Iris pigment epithelial cell (primary cell): ENCODE measurements at regions not wholly inside any gene's neighbourhood (a gene's known extent, or its start where the extent isn't known, plus 50 kb on each side); places are given as distances from the start of the nearest gene placed in this dataset.
A peak's percentile ranks its signal among the peaks of the same experiment; 100 is the strongest.
"Not testable (repeated sequence)": the region's sequence is repeated elsewhere in the genome, so short reads cannot be mapped to it uniquely, and the experiment has no call there.

Source experiments
- DNase-seq: peaks from one replicate; pipeline ENCODE4 v3.0.0-alpha.2; 2011; ENCODE audit warnings: low read depth

DNA sequence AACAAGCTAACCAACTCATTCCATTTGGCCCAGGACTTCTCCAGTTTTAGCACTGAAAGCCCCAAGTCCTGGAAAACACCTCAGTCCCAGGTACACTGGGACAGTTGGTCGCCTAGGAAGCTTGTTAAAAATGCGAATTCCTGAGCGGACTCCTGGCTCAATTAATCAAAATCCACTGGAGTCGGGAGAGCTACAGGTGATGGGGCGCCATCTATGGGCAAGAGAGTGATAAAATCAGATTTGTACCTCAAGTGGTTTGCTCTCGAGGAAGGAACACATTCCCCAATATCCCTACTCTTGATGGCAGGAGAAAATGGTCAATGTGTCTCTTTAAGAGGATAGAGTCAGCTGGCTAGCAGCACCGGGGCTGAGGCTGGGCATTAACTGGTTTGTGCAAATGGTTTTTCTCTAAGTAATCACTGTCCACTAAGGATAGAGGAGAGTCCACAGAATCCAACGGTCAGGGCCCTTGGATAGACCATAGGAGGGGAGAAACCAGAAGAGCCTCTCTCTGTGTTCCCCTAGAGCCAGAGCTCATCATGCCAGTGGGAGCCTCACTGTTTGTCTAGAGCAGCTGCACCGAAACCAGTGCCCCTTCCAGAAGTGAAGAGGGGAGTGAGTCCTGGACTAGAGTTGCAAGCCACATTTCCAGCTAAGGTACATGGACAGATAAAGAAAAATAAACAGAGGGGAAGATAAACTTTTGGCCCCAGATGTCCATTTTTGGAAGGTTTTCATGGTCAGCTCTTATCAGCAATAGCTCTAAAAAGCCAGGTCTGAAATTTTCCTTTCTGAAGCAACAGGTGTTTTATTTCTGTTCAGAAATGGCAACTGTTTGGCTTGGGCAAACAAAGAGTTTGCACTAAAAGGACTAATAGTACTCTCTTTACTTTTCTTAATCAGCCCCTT lies 148.5 kb downstream of the TENT5C start:
- DNase-seq = peak; percentile 55

DNA sequence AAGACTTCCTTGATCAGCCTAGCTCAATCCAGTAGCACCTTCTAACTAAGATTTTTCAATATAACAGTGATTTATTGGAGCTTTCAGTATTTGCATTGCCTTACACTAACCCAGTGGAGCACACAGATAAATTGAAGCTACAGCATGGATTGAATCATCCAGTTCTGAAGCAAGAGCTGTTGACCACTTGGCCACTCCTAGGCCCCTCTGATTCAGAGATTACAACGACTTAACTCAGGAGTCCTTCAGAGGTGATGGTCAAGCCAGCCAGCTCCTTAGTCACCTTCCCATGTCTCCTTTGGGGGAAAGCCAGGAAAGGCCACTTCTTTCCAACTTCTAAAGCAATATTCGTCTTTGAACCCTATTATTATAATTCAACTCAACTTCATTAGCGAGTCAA lies 151.8 kb downstream of the TENT5C start:
- DNase-seq = peak; percentile 49

DNA sequence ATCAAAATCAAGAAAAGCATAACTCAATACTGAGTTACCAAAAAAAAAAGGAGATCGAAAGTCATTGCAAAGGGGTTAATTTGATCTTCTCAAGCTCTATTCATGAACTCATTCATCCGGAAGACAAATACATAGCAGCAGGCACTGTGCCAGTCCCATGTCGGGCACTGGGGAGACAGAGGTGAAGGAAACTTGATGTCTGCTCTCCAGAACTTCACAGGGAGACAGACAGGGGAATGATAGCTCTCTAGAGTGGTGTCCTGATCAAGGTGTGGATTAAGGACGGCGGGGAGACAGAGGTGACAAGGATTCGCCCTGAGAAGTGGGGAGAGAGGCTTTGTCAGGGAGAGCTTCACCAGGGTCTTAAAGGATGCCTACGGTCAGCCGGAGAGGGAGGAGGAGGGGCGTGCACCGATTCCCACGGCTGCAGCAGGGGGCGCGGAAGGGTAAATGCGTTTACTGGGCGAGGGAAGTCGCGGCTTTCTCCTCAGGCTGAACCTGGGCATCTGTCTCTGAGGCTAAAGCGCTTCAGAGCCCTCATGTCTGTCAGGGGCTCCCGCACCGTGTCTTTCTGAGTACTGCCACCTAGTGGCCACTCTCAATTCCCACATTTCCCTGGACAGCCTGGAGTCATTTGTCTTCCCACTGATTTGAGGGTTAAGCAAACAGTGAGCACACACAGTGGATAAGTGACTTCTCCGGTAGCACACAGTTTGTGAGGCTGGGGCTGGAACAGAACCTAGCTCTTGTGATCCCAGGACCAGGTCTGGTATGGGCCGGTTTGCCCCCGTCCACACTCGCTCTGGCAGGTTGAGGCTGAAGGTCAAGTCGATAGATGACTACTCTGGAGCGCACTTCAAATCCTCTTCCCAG lies 152.8 kb downstream of the TENT5C start:
- DNase-seq = peak; percentile 80

DNA sequence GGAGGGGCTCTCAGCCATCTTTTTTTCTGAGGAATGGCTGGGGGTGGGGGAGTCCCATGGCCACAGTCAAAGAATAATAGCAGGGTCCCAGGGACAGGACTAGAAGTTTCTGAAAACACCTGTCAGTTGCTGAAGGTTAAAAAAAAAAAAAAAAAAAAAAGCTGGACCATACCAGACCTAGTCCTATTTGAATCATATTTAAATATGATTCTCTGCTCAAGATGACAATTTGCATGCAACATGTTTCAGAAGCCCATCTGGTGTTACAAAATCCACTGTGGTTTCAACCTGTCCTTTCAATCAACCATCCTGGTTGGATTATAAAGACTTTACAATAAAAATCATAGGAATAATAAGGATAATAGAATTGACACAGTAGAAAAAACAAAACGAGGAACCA lies 153.7 kb downstream of the TENT5C start:
- no peak for DNase-seq

DNA sequence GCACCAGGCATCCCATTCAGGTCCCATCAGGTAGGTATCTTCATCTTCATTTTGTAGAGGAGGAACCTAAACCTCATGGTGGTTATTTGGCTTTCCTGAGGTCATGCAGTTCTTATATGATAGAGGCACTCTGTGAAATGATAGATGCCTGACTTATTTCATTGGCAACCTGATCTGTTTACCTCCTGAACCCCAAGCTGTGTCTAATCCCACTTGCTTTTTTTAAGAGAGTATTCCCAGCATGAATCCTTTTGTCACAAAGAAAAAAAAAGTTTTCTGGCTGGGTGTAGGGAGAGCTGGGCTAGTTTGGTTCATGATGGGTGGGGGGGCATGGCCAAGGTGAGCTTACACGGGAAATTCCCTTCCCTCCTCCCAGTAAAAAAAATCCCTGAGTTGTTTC lies 154.2 kb downstream of the TENT5C start:
- DNase-seq = no peak

DNA sequence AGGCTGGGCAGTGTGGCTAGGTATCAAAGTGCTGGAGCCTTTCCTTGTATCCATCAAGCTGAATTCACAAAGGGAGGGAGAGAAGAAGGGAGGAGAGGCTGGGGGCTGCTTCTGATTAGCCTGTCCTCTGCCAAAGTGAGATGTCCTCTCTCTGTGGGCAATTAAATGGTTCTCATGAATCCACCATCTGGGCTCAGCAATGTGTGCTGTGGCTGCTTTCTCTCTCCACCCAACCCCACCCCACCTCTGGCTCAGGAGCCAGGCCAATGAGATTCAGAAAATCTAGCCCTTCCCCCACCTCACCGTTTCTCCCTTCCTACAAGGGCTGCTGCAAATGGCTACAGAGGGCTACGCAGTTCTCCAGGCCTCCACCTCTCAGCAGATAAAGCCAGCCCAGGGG lies 154.6 kb downstream of the TENT5C start:
- DNase-seq = no peak

DNA sequence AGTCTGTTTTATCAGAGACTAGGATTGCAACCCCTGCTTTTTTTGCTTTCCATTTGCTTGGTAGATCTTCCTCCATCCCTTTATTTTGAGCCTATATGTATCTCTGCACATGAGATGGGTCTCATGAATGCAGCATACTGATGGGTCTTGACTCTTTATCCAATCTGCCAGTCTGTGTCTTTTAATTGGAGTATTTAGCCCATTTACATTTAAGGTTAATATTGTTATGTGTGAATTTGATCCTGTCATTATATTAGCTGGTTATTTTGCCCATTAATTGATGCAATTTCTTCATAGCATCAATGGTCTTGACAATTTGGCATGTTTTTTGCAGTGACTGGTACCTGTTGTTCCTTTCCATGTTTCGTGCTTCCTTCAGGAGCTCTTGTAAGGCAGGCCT lies 161.7 kb downstream of the GDAP2 start:
- DNase-seq = not testable (repeated sequence)

DNA sequence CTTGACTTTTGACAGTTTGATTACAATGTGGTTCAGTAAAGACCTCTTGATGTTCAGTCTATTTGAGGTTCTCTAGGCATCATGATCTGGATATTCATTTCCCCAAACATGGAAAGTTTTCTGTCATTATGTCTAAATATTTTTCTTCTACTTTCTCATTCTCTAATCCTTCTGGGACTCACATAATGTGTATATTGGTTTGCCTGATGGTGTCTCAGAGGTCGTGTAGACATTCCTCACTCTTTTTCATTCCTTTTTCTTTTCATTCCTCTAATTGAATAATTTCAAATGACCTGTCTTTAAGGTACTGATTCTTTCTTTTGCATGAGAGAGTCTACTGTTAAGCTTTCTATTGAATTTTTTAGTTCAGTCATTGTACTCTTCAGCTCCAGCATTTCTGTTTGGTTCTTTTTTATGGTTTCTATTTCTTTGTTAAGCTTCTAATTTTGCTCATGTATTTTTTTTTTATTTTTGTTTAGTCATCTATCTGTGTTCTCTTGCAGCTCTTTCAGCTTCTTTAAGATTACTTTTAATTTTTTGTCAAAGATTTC lies 158.4 kb downstream of the GDAP2 start:
- no peak for DNase-seq

DNA sequence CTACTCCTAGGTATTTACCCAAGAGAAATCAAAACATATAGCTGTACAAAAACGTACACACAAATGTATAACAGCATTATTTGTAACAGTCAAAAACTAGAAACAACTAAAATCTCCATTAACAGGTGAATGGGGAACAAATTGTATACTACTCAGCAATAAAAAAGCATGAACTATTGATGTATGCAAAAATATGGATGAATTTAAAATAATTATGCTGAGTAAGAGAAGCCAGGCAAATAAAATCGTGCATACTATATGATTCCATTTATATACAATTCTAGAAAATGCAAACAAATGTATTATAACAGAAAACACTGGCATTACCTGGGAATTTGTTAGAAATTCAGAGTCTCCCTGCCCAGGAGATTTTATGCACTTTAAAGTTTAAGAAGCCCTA lies 150.1 kb downstream of the GDAP2 start:
- DNase-seq = no peak

DNA sequence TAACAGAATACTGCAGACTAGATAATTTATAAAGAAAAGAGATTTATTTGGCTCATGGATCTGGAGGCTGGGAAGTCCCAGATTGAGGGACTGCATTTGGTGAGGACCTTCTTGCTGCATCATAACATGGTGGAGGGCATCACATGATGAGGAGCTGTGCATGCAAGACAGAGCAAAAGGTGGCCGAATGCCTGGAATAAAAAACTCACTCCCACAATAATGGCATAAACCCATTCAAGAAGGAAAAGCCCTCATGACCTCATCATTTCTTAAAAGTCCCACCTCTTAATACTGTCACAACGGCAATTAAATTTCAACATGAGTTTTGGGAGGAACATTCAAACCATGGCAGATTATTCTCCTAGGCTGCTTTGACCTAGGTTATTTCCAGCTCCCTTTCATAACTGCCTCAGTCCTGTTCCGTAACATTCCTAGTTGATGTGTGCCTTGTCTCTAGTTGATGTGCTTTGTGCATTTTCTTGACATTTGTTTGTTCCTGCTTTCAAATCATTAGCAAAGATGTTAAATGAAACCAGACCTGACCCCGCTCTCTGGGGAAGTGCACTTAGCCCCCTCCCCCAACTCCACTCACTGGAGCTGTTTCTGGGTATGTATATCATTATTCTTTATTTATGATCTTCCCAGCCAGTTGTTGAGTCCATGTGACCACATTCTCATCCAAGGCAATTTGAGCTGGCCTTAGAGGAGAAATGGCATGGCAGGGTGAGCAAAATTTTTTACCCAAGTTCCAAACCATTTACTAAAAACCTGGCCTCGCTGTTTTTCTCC lies 148.5 kb downstream of the GDAP2 start:
- DNase-seq = no peak

DNA sequence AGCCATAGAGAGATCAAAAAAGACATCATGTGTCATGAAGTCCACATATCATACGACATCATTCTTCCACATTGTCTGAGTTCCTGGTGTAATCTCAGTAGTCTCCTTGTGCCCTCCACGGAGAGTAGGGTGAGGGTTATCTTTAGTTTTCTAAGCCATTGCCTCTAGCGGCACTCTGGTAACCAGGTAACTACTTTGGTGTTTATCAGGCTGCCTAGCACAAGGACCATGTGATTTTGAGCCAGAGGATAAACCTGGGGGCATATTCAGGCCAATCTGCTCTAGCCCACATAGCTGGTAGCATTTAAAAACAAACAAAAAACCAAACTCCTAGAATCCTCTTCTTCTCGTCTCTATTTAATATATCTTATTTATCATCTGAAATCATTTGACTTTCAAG lies 147.4 kb downstream of the GDAP2 start:
- DNase-seq = no peak

DNA sequence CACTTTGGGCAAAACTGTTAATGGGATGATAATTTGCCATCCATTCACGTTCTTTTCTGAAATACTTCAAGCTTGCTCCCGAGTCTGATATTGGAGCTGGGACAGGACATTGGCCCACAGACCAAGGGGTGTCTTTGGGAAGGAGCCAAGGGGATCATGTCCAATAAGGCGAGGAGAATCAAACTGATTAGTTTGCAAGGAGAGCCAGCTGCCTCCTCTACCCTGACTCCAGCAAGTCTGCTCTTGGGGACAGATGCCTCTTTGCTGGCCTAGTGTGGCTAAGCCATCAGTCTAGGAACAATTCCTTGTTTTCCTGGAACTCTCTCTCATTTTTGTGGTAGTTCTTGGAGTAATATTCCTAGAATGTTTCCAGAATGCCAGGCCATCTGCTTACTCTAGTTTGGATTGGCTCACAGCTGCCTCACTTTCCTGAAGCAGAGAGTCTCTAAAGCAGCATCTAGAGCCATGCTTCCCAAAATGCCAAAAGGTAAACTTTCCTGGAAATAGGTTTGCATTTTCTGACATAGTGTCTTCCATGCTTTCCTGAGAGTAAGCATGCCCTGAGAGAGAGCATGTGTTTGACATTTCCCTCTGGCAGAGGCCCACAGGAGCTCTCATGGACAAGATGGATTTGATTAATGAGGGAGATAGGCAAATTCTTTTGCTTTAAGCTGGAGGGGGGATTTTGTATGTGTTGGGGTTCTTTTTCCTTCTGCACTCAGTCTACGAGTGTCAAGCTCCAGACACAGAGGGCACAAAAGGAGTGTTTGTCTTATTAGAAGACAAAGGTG lies 145.6 kb downstream of the GDAP2 start:
- no peak for DNase-seq

DNA sequence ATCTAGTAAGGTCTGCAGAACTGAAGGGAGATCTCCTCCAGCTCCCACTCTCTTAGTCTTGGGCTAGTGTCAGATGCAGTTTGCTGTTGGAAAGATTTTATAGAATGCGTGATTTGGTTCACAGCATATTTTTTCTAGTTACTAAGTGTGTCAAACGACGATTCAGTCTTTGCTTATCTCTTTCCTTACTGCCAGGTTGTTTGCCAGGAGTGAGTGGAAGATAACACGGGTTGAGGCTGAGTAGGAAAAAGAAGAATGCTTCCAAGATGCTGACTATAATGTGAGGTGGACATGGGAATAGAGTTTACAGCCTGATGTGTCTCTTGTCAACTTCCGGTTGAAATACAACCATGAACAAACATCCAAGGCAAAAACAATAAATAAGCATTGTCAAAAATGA lies 141.4 kb downstream of the GDAP2 start:
- no peak for DNase-seq

DNA sequence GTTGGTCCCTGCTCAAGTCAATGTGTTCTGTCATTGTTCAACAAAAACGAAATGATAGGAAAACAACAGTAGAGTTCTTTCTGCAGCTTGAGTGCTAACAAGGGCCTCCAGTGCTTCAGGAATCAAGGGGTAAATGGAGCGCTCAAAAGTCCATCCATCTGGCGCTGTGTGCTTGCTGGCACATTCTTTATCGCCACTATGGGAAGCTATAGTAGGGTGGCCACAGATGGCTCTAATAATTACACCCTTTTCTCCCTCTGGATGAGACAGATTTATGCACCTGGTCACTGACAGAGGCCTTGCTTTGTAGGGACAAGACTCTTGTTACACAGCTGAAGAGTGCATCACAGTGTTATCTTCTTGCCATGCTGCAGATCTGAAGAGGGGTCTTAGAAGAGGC lies 136.0 kb downstream of the GDAP2 start:
- DNase-seq = no peak

DNA sequence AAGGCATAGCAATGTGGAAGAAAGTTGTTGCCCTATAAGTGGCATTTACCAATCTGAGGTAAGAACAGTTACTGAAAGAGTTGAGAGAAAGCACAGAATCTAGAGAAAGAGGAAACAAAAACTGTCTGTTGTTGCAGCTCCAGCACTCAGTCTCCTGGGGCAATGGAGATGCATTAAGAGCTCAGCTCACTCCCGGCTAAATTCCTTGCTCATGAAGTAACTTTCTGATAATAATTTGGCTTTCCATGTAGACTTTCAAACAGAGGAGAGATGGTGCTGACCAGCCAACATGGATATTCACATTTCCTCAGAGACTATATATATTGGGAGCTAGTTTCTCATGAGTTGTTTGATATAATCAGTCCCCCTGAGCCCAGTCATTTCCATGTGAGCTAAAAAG lies 135.3 kb downstream of the GDAP2 start:
- DNase-seq = no peak

DNA sequence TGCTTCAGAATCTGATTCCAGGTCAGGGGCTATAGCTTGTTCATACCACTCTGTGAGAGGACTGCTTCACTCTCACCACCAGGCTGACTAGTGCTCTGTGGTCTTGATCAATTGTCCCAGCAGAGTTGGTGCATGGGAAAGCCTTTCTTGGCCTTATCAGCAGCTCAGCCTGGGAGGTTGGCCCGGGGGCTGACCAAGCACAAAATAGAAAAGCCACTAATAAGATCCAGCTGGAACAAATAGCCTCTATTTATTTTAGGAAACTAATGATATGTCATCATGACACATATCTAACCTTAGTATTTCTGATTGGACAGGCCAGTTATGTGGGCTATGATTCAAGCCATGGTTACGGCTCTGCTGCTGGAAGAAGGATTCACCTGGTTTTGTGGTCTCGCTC lies 134.2 kb downstream of the GDAP2 start:
- DNase-seq = peak; percentile 53

DNA sequence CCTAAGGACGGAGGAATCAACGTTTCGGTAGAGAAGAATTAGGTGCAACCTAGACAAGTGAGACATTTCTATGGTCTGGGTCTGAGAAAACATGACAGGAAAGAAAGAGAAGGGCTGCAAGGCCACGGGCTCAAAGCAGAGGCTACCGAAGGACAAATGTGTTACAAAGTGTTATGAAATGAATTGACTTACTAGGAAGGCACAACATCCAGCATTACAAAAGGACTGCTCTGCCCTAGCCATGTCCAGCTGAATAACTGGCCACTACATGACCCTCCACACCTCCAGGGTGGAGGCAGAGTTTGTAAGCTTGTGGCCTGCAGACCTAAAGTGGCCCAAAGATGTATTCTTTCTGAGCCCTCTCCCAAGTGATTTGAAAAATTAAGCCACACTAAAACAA lies 133.6 kb downstream of the GDAP2 start:
- DNase-seq = no peak

DNA sequence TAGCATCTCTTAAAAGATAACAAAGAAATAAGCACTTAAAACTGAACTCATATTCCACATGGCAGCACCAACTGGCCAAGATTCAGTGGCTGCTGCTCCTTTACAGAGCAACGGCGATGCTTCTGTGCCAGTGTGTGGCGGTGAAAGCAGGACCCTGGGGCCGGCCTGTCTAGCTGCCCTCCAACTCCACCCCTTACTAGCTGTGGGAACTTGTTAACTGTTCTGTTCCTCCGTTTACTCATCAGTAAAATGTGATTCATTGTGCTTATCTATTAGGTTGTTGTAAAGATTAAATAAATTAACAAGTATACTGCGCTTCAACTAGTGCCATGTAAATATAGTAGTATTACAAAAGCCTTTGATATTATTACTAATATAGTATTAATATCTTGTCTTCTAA lies 133.2 kb downstream of the GDAP2 start:
- no peak for DNase-seq

DNA sequence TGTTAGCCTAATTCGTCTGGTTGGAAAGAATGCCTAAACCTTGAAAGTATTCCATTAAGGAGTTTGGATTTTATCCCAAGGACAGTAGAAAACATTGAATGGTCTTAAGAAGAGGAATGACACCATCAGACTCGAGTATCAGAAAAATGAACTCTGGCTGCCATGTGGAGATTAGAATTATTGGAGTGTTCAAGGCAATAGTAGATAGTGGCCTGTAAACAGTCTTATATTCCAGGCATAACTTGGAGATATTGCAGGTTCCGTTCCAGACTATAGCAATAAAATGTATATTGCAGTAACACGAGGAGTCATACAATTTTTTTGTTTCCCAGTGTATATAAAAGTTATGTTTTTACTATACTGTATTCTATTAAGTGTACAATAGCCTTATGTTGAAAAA lies 130.9 kb downstream of the GDAP2 start:
- DNase-seq = no peak

DNA sequence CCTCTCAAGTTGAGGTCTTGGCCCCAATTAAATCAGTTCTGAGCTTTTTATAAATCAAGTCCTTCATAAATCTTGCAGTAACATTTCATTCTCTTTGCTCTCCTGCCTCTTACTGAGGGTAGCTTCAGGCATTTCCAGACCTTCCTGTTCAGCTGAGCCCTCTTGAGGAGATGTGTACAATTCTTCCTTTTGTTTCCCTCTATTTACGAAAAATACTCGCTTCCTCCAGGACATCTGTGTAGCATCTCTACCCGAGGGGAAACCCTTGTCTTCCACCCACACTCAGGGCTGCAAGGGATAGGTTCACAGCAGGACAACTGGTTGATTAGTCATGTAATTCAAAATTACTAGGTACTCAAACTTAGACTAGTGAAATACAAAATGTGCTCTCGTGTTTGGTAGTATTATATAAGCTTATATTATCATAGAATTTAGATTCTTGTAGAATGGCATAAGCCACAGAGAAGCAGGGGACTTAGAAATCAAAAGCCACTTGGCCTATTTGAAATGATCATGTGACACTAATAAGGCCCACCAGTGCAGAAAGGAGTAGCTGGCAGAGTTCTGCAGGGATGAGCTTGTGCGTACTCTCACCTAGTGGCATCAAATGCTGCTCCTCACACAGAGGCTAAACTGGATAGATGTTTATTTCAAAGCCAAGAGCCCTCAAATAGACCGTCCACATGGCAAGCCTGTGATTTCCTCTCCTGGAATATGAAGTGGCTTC lies 126.7 kb downstream of the GDAP2 start:
- no peak for DNase-seq

DNA sequence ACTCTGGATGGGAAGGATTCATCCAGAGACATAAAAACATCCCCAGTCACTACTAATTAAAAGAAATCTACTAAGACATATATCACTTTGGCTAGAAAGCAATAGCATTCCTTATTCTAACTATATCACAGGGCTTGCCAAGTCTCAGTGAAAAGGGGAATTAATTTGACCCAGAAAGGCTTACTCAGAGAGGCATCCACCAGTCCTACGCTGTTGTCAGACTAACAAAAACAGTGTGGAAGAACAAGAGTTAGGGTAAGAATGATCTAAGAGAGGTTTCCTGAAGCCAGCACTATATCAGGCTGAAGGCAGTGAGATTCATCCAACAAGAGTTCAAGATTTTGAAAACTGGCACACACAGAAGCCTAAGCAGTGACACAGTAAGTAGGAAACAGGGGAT lies 126.1 kb downstream of the GDAP2 start:
- peak; percentile 39 for DNase-seq
